ENCODE measurements at regions not wholly inside any gene's neighbourhood (a gene's known extent, or its start where the extent isn't known, plus 50 kb on each side); places are given as distances from the start of the nearest gene placed in this dataset.

DNA sequence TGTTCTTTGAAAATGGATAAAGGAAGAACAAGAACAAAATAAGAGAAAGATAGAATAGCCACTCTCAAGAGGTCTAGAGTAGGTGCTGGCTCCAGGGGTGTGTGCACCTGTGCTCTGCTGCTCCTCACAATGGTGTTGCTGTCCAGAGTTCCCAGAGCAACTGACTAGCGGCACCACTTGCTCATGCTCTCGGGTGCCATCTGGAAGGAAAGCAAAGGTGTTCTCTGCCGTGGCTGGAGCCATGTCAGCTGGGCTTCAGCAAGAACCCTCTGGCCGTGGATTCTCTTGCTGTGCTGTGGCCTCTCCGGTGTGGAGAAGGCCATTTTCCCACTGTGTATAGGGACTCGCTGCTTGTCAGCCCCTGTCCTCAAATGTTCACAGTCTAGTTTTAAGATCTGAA is 114.6 kb upstream of the TEX51 start:
- TF ChIP-seq, protein P1, sequence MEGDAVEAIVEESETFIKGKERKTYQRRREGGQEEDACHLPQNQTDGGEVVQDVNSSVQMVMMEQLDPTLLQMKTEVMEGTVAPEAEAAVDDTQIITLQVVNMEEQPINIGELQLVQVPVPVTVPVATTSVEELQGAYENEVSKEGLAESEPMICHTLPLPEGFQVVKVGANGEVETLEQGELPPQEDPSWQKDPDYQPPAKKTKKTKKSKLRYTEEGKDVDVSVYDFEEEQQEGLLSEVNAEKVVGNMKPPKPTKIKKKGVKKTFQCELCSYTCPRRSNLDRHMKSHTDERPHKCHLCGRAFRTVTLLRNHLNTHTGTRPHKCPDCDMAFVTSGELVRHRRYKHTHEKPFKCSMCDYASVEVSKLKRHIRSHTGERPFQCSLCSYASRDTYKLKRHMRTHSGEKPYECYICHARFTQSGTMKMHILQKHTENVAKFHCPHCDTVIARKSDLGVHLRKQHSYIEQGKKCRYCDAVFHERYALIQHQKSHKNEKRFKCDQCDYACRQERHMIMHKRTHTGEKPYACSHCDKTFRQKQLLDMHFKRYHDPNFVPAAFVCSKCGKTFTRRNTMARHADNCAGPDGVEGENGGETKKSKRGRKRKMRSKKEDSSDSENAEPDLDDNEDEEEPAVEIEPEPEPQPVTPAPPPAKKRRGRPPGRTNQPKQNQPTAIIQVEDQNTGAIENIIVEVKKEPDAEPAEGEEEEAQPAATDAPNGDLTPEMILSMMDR (IDR thresholded peaks at IDR 0.05; ENCODE audit: borderline replicate concordance, extremely low read depth, insufficient read depth), result no peak
- intact Hi-C loops (cut with DNase I), result no loop called here
- FAIRE-seq (no peak), DNase-seq (no peak)
- Histone ChIP-seq H3K9me3 (ENCODE audit: control insufficient read depth in 2 of 3, insufficient read depth in 1 of 3, low read length in 3 of 3) (no peaks in the 10 kb centered on the region), H3K36me3 (ENCODE audit: control insufficient read depth in 2 of 3, insufficient read depth in 3 of 3, low read length in 3 of 3) (no peaks in the 10 kb centered on the region), H3K27ac (ENCODE audit: low read depth in 2 of 2, low read length in 2 of 2) (no peak overlapping the region), H3K9ac (ENCODE audit: low read length in 3 of 3) (no peak overlapping the region), H3K4me3 (ENCODE audit: low read length in 3 of 3) (no peak overlapping the region), H3K27me3 (ENCODE audit: control insufficient read depth, insufficient read depth, low read length) (no peaks in the 10 kb centered on the region), H3K4me1 (ENCODE audit: control insufficient read depth in 2 of 3, insufficient read depth in 2 of 3, low read depth in 1 of 3, low read length in 3 of 3) (no peaks in the 10 kb centered on the region)

DNA sequence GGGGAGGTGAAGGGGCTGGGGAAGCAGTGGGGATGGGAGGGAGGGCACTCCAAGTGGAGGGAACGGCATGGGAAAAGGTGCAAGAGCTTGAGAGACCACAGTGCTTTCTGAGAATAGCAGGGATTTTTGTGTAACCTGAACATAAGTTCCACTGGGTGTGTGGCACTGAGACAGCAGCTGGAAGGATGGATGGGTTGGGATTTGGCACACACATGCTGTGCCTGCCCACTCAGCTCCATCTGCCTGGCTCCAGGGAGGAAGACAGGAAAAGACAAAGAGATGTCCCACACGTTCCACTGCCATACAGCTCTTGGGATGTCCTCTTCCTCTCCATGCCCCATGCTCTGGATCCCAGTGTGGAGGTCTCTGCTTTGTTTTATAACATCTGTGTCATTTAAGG is 114.1 kb upstream of the TEX51 start:
- Histone ChIP-seq H3K4me3 (ENCODE audit: low read length in 3 of 3) (no peak overlapping the region), H3K27ac (ENCODE audit: low read depth in 2 of 2, low read length in 2 of 2) (no peak overlapping the region), H3K9ac (ENCODE audit: low read length in 3 of 3) (no peak overlapping the region), H3K9me3 (ENCODE audit: control insufficient read depth in 2 of 3, insufficient read depth in 1 of 3, low read length in 3 of 3) (no peaks in the 10 kb centered on the region), H3K4me1 (ENCODE audit: control insufficient read depth in 2 of 3, insufficient read depth in 2 of 3, low read depth in 1 of 3, low read length in 3 of 3) (no peaks in the 10 kb centered on the region), H3K36me3 (ENCODE audit: control insufficient read depth in 2 of 3, insufficient read depth in 3 of 3, low read length in 3 of 3) (no peaks in the 10 kb centered on the region), H3K27me3 (ENCODE audit: control insufficient read depth, insufficient read depth, low read length) (no peaks in the 10 kb centered on the region)
- TF ChIP-seq, protein P1 (IDR thresholded peaks at IDR 0.05; ENCODE audit: borderline replicate concordance, extremely low read depth, insufficient read depth), result no peak
- DNase-seq (no peak), FAIRE-seq (no peak)
- intact Hi-C loops (cut with DNase I), result no loop called here

DNA sequence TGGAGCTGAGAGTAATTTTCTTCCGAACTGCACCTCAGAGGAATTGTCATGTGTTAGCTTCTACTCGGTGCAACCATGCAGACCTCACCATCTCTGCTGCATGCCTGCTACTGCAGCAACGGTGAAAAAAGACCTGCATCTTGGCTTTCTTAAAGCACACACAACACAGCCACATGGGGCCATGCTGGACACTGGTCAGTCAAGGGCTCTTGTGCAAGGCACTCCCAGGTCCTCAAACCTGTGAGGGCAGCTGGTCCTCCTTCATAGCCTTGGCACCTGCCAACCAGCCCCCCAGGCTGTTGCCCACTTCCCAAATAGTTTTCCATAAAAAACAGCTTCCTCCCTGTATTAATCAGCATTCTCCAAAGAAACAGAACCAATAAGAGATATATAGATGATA is 113.5 kb upstream of the TEX51 start:
- Histone ChIP-seq H3K9me3 (ENCODE audit: control insufficient read depth in 2 of 3, insufficient read depth in 1 of 3, low read length in 3 of 3) (no peaks in the 10 kb centered on the region), H3K36me3 (ENCODE audit: control insufficient read depth in 2 of 3, insufficient read depth in 3 of 3, low read length in 3 of 3) (no peaks in the 10 kb centered on the region), H3K9ac (ENCODE audit: low read length in 3 of 3) (no peak overlapping the region), H3K4me1 (ENCODE audit: control insufficient read depth in 2 of 3, insufficient read depth in 2 of 3, low read depth in 1 of 3, low read length in 3 of 3) (no peaks in the 10 kb centered on the region), H3K27ac (ENCODE audit: low read depth in 2 of 2, low read length in 2 of 2) (no peak overlapping the region), H3K4me3 (ENCODE audit: low read length in 3 of 3) (no peak overlapping the region), H3K27me3 (ENCODE audit: control insufficient read depth, insufficient read depth, low read length) (no peaks in the 10 kb centered on the region)
- FAIRE-seq, result no peak
- TF ChIP-seq, protein P1 (IDR thresholded peaks at IDR 0.05; ENCODE audit: borderline replicate concordance, extremely low read depth, insufficient read depth), result no peak
- intact Hi-C loops (cut with DNase I), result no loop called here
- DNase-seq, result no peak

DNA sequence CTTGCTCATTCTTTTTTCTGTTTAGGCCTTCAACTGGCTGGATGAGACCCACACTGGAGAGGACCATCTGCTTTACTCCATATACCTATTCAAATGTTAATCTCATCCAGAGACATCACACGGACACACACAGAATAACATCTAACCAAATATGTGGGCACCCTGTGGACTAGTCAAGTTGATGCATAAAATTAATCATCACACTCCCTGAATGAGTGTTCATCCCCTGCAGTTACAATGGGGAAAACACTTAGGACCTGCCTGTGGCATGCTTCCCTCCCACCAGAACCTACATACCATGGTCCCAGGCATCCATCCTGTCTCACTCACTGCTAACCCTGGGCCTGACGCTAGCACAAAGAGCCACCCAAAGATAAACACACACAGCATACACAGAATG is 112.8 kb upstream of the TEX51 start:
- Histone ChIP-seq H3K4me1 (ENCODE audit: control insufficient read depth in 2 of 3, insufficient read depth in 2 of 3, low read depth in 1 of 3, low read length in 3 of 3) (no peaks in the 10 kb centered on the region), H3K9ac (ENCODE audit: low read length in 3 of 3) (no peak overlapping the region), H3K4me3 (ENCODE audit: low read length in 3 of 3) (no peak overlapping the region), H3K9me3 (ENCODE audit: control insufficient read depth in 2 of 3, insufficient read depth in 1 of 3, low read length in 3 of 3) (no peaks in the 10 kb centered on the region), H3K27me3 (ENCODE audit: control insufficient read depth, insufficient read depth, low read length) (no peaks in the 10 kb centered on the region), H3K36me3 (ENCODE audit: control insufficient read depth in 2 of 3, insufficient read depth in 3 of 3, low read length in 3 of 3) (no peaks in the 10 kb centered on the region), H3K27ac (ENCODE audit: low read depth in 2 of 2, low read length in 2 of 2) (no peak overlapping the region)
- FAIRE-seq (no peak), DNase-seq (no peak)
- intact Hi-C loops (cut with DNase I), result no loop called here
- TF ChIP-seq, protein P1 (IDR thresholded peaks at IDR 0.05; ENCODE audit: borderline replicate concordance, extremely low read depth, insufficient read depth), result no peak
